ENCODE measurements at regions not wholly inside any gene's neighbourhood (a gene's known extent, or its start where the extent isn't known, plus 50 kb on each side); places are given as distances from the start of the nearest gene placed in this dataset.
"Not testable (repeated sequence)": the region's sequence is repeated elsewhere in the genome, so short reads cannot be mapped to it uniquely, and the experiment has no call there.

DNA sequence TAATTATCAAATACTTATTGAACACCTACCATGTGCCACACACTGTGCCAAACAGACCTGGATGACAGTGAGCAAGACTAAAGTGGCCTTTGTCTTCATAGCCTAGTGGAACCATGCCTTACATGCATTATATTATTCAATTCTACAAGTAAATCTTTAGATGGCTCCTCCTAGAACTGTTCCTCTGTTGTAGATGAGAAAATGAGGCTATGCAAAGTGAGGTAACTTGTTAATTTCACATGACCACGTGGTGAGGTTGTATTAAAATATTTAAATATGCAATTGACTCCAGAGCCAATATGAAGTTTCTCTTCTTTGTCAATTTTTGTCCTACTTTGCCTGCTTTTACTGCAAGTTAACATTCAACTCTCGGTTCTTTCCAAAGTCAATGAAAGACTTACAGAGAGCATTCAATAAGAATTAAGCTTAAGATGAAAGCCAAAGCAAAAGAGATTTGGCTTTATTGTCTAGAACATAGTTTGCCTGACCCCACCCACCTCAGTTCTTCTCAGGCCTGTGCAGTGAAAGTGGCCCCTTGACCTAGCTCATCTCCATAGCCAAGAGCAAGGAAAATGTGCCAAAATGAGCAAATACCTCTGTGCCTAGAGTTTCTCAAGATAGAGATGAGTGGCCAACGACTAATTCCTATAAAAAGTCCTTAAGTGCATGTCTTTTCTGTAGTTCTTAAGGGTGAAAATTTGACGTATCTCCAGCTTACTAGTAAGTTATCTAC is 263.2 kb upstream of the NFIA start:
- no peak for DNase-seq (ENCODE audit: low read depth in 2 of 2)

DNA sequence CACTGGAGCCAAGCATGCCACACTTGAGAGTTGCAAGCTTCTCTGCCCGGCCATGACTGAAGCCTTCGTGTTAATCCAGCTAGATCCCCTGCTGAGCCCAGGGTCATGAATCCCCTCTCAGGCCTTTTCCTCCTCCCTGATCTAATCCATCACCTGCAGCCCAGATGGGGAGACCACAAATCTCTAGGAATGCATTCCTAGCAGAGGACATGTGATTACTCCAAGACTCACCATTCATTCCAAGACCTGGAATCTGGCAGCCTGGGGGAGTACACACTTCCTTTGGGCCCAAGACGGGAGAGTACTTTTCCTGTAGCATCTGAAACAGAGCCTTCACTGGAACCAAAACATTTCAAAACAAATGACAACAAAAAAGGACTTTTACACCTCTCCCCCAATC is 269.3 kb upstream of the NFIA start:
- DNase-seq (ENCODE audit: low read depth in 2 of 2) = peak; percentile 69

DNA sequence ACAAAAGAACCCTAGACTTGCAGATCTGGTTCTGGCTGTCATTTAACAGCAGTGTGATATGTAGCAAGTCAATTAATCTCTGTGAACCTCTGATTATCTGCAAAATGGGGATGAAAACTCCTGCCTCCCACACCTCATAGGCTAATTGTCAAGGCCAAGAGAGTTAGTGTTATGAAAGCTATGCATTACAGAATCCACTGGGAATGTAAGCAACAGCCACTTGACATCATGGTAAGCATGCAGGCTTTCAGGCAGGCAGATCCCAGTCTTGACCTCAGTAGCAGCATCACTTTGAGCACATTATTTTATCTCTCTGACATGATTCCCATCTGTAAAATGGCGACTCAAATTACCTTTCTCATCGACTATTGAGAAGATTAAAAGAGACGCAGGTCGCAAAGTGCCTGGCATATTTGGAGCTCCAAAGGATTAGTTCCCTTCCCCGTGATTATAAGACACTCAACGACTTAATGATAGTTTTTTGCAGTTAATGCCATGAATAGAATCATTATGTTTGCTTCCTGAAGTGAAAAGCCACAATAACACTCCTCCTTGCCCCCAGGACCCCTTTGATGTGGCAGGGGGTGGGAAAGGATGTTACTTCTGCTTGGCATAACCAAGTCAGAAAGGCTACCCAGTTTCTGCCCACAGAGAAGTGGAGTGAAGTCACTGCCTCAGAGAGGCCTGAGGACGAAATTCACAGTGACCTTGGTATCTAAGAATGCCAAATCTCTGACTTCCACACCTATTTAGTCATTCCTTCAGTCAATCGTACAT is 273.0 kb upstream of the NFIA start:
- DNase-seq (ENCODE audit: low read depth in 2 of 2) = no peak

DNA sequence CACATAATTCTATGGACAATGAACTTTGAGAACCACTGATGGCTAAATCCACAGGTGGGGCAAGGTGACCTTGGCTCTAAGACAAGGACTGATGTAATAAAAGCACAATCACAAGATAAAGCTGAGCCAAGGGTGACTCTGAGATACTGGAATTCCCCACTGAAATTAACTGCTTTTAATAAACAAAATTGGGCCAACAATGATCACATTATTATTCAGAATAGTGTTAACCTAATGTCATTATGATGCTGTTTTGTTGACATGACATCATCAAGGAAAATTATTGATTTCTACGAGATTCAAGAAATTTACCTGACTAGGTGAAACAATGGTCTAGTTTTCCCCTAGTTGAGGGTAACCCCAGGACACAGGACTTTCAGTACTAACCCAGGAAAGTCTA is 273.7 kb upstream of the NFIA start:
- DNase-seq (ENCODE audit: low read depth in 2 of 2) = no peak

DNA sequence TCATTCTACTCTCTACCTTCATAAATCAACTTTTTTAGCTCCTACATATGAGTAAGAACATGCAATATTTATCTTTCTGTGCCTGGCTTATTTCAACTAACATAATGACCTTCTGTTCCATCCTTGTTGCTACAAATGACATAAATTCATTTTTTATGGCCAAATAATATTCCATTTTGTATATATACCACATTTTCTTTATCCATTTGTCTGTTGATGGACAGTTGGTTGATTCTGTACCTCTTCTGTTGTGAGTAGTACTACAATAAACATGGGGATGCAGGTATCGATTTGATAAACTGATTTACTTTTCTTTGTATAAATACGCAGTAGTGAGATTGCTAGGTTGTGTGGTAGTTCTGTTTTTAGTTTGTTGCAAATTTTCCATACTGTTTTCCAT is 279.5 kb upstream of the NFIA start:
- no peak for DNase-seq (ENCODE audit: low read depth in 2 of 2)

DNA sequence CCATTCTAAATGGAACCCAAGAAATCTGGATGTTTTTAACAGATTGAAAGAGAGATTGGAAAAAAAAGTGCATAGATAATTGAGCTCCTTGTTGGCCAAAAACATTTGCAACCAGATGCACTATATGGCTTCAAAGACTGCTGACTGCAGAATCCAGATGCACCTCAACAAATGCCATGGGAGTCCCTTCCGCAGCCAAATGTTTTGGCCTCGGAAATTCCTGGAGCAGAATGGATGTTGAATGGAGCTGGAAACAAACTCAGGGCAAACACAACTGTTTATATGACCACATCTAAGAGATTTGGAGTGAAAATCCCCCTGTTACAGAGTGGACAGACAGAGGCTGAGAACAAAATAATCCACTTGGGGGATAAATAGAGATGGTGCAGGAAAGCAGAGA is 285.0 kb upstream of the NFIA start:
- DNase-seq (ENCODE audit: low read depth in 2 of 2) = no peak

DNA sequence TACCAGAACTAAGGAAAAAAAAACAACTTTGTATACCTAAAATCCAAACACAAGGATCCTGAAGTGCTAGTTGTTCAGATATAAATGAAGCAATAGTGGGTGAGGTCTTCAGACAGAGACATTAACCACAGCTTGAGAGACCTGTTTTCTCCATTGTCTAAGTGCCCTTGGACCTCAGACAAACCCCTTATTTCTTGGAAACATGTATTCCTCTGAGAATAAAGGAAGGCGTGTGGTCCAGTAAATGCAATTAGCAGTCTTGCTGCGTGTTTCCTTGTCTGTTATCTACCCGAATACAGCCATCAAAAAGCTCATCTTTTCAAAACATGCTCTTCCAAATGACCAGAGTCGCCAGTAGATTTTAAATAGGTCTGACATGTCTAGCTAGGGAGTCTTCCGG is 291.1 kb upstream of the NFIA start:
- DNase-seq (ENCODE audit: low read depth in 2 of 2) = no peak

GRCh38 chr1:60773099-60773498 is 309.3 kb upstream of the NFIA start:
- not testable (repeated sequence) for DNase-seq (ENCODE audit: low read depth in 2 of 2)

DNA sequence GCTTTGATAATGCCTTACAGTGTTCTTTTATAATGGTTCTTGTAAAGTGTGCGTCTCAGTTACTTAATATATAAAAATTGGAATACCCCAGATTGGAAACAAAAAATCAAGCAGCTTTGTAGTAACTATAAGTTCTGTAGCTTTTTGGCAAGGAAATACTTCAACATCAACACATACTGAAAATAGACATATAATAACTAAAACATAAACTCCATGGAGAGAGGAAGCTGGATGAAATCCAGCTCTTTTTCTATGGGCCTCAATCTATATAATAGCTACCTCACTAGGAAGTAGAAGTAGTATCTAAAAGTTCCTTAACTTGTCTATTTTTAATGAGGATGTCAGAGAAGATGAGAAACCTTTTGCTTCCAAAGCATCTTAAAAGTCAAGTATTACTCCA is 313.3 kb upstream of the NFIA start:
- no peak for DNase-seq (ENCODE audit: low read depth in 2 of 2)

DNA sequence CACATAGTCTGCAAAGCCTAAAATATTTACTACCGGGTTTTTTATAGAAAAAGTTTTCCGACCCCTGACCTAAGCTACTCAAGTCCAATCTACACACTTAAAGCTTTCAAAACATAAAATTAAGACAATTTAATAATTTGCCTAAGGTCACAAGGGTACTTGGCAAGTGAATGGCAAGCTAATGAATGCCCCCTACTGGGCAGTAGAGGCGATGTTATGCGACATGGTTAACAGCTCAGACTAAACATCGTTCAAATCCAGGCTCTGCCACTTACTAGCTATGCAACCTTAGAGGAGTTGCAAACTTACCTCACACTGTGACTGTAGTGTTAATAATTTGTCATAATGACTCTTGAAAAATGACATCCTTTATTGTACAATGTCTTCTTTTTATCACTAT is 317.2 kb upstream of the NFIA start:
- no peak for DNase-seq (ENCODE audit: low read depth in 2 of 2)

DNA sequence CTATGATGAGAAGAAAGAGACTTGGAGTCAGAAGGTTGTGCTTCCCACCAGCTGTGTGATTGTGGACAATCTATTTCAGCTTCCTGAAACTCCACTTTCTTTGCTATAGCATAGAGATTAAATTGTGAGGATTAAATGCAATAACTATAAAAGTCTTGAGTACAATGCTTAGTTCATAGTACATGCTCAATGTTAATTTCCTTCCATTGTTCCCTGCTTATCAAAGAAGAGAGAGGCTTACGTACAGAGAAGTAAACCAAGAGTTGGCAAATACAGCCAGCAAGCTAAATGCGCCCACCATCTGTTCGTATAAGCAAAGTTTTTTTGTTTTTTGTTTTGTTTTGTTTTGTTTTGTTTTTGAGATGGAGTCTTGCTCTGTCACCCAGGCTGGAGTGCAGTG is 317.9 kb upstream of the NFIA start:
- DNase-seq (ENCODE audit: low read depth in 2 of 2) = no peak

- DNase-seq (ENCODE audit: low read depth in 2 of 2) = no peak
These were observed 318.6 kb upstream of the NFIA start for GRCh38 chr1:60763741-60764140.

DNA sequence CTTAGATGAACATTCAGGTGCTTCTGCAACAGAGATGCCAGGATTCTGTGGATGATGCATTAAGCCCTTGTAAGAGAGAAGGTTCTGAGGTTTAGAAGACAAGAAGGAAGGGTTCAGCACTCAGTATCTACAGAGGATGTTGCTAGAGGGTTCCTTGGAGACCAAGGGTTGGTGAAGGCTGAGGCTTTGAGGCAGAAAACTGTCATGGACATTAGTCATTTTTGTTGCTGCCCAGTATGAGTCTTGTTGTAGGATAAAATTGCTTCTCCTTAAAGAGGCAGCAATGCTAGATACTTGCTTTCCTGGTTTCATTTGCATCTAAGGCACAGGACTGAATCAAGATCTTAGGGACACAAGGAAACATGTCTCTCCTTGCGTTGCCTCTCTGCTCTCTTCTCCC is 319.4 kb upstream of the NFIA start:
- DNase-seq (ENCODE audit: low read depth in 2 of 2) = no peak

GRCh38 chr1:60762176-60762575 is 320.2 kb upstream of the NFIA start:
- peak; percentile 16 to 23 for DNase-seq (ENCODE audit: low read depth in 2 of 2)

GRCh38 chr1:60759291-60759690 is 323.1 kb upstream of the NFIA start:
- DNase-seq (ENCODE audit: low read depth in 2 of 2) = no peak

DNA sequence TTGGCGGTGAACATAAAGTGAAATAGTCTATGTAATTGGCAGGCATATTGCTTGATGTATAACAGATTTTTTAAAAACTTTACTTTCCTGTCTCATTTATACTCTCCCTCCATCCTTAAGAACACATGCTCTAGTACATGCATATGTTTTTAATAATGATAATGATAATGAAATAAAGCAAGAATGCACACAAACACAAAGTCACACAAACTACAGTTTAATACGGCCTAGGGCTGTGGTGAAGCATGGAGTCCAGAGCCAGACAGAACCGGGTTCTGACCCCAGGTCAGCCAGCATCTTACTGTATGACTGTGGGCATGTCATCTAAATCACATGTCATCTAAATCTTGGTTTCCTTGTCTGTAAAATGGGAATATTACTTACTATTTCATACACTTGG is 324.9 kb upstream of the NFIA start:
- no peak for DNase-seq (ENCODE audit: low read depth in 2 of 2)

DNA sequence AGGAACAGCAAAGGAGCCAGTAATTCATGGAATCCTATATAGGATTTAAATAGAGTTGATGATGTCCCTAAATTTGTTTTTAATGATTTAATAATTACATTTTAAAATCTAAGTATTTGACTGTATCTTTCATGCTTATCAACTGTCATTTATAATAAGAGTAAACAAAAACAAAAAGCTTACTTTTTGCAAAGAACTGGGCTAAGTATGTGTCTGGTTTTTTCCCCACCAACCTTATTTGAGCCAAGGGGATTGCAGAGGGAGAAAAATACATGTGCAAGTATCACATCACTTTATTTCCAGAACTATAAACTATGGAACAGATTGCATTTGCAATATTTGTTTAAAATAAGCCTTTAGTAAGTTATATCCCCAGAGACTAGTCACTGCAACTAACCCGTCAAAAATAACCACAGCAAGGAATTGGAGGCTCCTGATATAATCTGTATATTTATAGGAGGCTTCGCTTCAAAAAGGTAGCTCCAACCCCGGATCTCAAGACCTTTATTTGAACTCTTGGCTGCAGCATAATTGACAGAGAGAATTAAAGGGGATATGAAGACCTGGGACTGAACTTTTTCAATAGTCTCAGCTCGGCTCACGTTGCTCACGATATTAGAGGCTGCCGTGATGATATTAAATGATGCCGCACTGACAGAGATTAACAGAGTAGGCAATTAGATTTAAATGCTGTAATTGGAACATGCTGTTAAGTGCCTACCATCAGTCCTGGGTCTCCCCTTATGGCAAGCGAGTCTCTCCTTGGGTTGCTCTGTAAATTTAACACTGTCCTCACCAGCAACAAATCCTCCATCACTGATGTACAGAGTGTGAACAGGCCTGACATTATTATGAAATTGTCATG is 329.1 kb upstream of the NFIA start:
- DNase-seq (ENCODE audit: low read depth in 2 of 2) = no peak

DNA sequence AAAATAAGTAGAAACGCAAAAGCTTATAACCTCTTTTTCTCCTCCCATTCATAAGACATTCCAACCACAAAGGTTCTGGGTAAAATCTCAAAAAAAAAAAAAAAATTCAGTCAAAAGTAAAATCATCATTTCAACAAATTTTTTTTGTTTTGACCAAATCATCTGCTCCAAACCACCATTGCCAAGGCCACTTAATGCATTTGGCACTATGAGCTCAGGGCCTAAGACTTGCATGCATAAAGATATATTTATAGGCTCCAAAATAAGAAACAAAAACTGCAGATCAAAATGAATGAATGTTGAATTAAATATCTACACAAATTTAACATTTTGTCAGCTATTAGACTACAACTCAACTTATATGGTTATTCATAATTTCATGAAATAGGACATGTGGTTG is 331.1 kb upstream of the NFIA start:
- DNase-seq (ENCODE audit: low read depth in 2 of 2) = no peak

- no peak for DNase-seq (ENCODE audit: low read depth in 2 of 2)
These were observed 335.0 kb upstream of the NFIA start for GRCh38 chr1:60747353-60747752.

GRCh38 chr1:60746278-60746791 is 336.0 kb upstream of the NFIA start:
- DNase-seq (ENCODE audit: low read depth in 2 of 2) = no peak

DNA sequence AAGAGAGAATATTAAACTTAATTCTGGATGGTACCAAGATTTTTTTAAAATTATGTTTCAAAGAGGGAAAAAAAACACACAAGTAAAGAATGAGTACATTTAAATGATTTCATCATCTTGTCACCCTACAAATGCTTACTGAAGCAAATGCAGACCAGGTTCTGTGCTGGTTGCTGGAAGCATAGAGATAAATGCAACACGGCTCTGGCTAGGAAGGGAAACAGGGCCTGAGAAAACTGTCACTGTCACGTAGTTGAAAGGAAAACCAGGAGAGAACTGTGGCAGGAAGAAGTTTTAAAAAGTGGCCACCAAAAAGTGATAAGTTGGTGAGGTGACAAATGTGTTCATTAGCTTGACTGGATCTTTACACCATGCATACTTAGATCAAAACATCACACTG is 336.9 kb upstream of the NFIA start:
- DNase-seq (ENCODE audit: low read depth in 2 of 2) = no peak

- no peak for DNase-seq (ENCODE audit: low read depth in 2 of 2)
These were observed 340.0 kb upstream of the NFIA start for GRCh38 chr1:60742339-60742738.

Measured in fibroblast of skin of left biceps (primary cell).